ENCODE measurements at regions not wholly inside any gene's neighbourhood (a gene's known extent, or its start where the extent isn't known, plus 50 kb on each side); places are given as distances from the start of the nearest gene placed in this dataset.

DNA sequence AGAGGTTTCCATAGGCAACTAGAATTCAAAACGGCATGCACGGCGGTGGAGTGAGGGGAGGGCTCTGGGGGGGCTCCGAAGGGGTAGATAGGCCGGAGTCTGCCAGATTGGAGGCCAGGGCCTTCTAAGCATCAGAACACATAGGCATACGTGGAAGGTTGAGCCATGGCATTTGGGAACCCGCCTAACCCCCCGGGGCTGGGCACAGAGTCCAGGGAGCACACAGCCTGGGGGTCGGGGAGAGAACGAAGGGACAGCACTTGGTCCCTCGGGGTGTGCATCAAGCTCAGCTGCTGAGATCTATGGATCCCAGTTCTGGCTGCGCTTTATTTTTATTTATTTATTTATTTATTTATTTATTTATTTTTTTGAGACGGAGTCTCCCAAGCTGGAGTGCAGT, 89.4 kb upstream of the TNS3 start:
- no peaks in the 10 kb centered on the region for H3K27me3 ChIP-seq (ENCODE audit: insufficient read depth, low read length)
- Mint-ChIP-seq H3K27ac (no peak overlapping the region), H3K9me3 (no peaks in the 10 kb centered on the region), H3K27me3 (no peaks in the 10 kb centered on the region), H3K36me3 (no peaks in the 10 kb centered on the region), H3K4me1 (no peaks in the 10 kb centered on the region), H3K4me3 (no peak overlapping the region)
- CTCF ChIA-PET (ENCODE audit: partially characterized antibody) = no interaction called here
- H3K4me3 ChIP-seq (ENCODE audit: low read length in 2 of 2) = no peak overlapping the region
- POLR2A ChIA-PET (ENCODE audit: partially characterized antibody) = no interaction called here
- DNase-seq = no peak
- H3K9me3 ChIP-seq (ENCODE audit: control insufficient read depth in 1 of 2, low read length in 2 of 2) = no peaks in the 10 kb centered on the region
- no peaks in the 10 kb centered on the region for H3K36me3 ChIP-seq (ENCODE audit: insufficient read depth, low read length)
- intact Hi-C loops (cut with micrococcal nuclease) = no loop called here
- H3K27ac ChIP-seq (ENCODE audit: low read depth, low read length) = no peak overlapping the region
- H3K4me1 ChIP-seq (ENCODE audit: insufficient read depth, low read length) = no peaks in the 10 kb centered on the region

DNA sequence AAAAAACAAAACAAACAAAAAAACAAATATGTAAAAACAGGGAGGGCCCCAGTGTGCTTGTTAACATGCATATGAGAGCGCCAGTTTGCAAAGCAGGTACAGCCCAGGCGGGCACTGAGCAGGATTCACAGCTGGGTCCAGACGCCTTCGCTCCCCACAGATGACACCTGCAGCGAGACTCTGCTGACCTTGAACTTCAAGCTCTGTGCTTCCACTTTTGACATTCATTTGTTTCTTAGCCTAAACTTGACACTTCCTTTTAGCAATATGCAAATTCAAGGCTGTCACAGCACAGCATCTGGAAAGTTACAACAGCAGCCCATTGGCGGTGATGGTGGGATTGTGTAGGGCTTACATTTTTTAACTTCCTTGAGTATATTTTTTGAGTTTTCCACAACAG, 88.8 kb upstream of the TNS3 start:
- H3K27me3 Mint-ChIP-seq = peaks cover 0 to 2% of the 10 kb centered on the region in 2 donors
- Histone ChIP-seq H3K4me3 (ENCODE audit: low read length in 2 of 2) (no peak overlapping the region), H3K36me3 (ENCODE audit: insufficient read depth, low read length) (no peaks in the 10 kb centered on the region), H3K27me3 (ENCODE audit: insufficient read depth, low read length) (no peaks in the 10 kb centered on the region), H3K27ac (ENCODE audit: low read depth, low read length) (no peak overlapping the region), H3K4me1 (ENCODE audit: insufficient read depth, low read length) (no peaks in the 10 kb centered on the region), H3K9me3 (ENCODE audit: control insufficient read depth in 1 of 2, low read length in 2 of 2) (no peaks in the 10 kb centered on the region)
- H3K9me3 Mint-ChIP-seq = no peaks in the 10 kb centered on the region
- H3K4me3 Mint-ChIP-seq = no peak overlapping the region
- CTCF ChIA-PET (ENCODE audit: partially characterized antibody) = no interaction called here
- no peaks in the 10 kb centered on the region for H3K36me3 Mint-ChIP-seq
- POLR2A ChIA-PET (ENCODE audit: partially characterized antibody) = no interaction called here
- no peak overlapping the region for H3K27ac Mint-ChIP-seq
- no peaks in the 10 kb centered on the region for H3K4me1 Mint-ChIP-seq
- no peak for DNase-seq
- intact Hi-C loops (cut with micrococcal nuclease) = no loop called here

DNA sequence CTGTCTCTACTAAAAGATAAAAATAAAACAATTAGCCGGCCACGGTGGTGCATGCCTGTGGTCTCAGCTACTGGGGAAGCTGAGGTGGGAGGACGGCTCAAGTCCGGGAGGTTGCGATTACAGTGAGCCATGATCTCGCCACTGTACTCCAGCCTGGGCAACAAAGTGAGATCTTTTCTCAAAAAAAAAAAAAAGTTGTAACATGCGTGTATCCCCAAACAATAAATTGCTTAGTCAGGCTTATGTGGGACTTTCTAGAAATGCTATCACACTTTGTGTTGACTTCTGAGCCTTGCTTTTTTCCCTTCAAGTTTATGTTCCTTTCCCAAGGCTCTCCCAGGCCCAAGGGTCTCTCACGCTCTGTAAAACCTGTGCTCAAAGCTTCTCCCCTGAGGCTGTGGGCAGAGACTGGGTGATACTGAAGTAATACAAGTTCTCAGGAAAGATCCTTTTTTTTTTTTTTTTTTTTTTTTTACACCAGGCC, 88.0 kb upstream of the TNS3 start:
- H3K9me3 ChIP-seq (ENCODE audit: control insufficient read depth in 1 of 2, low read length in 2 of 2) = no peaks in the 10 kb centered on the region
- no peaks in the 10 kb centered on the region for H3K4me1 Mint-ChIP-seq
- H3K27me3 Mint-ChIP-seq = peaks cover 0 to 2% of the 10 kb centered on the region in 2 donors
- no peak for DNase-seq
- H3K27ac Mint-ChIP-seq = no peak overlapping the region
- H3K4me3 ChIP-seq (ENCODE audit: low read length in 2 of 2) = no peak overlapping the region
- ChIA-PET CTCF (ENCODE audit: partially characterized antibody) (no interaction called here), POLR2A (ENCODE audit: partially characterized antibody) (no interaction called here)
- intact Hi-C loops (cut with micrococcal nuclease) = no loop called here
- H3K4me1 ChIP-seq (ENCODE audit: insufficient read depth, low read length) = no peaks in the 10 kb centered on the region
- no peak overlapping the region for H3K27ac ChIP-seq (ENCODE audit: low read depth, low read length)
- H3K27me3 ChIP-seq (ENCODE audit: insufficient read depth, low read length) = no peaks in the 10 kb centered on the region
- H3K36me3 ChIP-seq (ENCODE audit: insufficient read depth, low read length) = no peaks in the 10 kb centered on the region
- no peaks in the 10 kb centered on the region for H3K9me3 Mint-ChIP-seq
- no peak overlapping the region for H3K4me3 Mint-ChIP-seq
- H3K36me3 Mint-ChIP-seq = no peaks in the 10 kb centered on the region

DNA sequence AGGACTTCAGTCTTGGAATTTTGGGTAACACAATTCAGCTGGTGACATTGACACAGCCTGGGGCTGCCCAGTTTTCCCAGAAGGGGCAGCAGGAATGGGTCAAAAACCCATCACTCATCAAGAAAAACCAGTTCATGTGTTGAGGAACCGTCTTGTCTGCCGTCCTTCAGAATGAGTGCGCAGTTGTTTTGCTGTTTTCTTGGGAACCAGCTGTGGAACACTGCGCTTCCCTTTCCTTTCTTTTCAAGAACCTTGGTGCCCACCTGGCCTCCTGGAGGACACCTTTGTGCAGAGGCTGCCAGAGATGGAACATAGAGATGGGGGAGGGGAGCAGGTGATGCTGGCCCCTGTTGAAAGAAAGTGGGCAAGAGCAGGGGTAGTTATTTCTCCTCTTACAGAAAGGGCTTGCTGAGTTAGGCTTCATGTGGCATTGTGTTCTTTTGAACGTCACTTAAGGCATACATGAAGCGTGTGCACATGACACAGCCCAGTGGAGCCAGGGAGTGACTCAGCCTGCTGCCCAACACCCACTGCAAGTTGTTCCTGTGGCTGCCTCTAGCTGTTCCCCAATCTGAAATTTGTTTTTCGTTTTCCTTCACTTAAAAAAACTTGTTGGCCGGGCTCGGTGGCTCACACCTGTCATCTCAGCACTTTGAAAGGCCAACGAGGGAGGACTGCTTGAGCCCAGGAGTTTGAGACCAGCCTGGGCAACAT, 87.4 kb upstream of the TNS3 start:
- no peak overlapping the region for H3K27ac ChIP-seq (ENCODE audit: low read depth, low read length)
- no peaks in the 10 kb centered on the region for H3K4me1 ChIP-seq (ENCODE audit: insufficient read depth, low read length)
- no peaks in the 10 kb centered on the region for H3K4me1 Mint-ChIP-seq
- H3K9me3 Mint-ChIP-seq = no peaks in the 10 kb centered on the region
- intact Hi-C loops (cut with micrococcal nuclease) = no loop called here
- ChIA-PET POLR2A (ENCODE audit: partially characterized antibody) (no interaction called here), CTCF (ENCODE audit: partially characterized antibody) (no interaction called here)
- no peaks in the 10 kb centered on the region for H3K36me3 Mint-ChIP-seq
- no peaks in the 10 kb centered on the region for H3K36me3 ChIP-seq (ENCODE audit: insufficient read depth, low read length)
- peaks cover 0 to 2% of the 10 kb centered on the region in 2 donors for H3K27me3 Mint-ChIP-seq
- no peaks in the 10 kb centered on the region for H3K9me3 ChIP-seq (ENCODE audit: control insufficient read depth in 1 of 2, low read length in 2 of 2)
- H3K27ac Mint-ChIP-seq = no peak overlapping the region
- no peaks in the 10 kb centered on the region for H3K27me3 ChIP-seq (ENCODE audit: insufficient read depth, low read length)
- H3K4me3 Mint-ChIP-seq = no peak overlapping the region
- H3K4me3 ChIP-seq (ENCODE audit: low read length in 2 of 2) = no peak overlapping the region
- DNase-seq = no peak

DNA sequence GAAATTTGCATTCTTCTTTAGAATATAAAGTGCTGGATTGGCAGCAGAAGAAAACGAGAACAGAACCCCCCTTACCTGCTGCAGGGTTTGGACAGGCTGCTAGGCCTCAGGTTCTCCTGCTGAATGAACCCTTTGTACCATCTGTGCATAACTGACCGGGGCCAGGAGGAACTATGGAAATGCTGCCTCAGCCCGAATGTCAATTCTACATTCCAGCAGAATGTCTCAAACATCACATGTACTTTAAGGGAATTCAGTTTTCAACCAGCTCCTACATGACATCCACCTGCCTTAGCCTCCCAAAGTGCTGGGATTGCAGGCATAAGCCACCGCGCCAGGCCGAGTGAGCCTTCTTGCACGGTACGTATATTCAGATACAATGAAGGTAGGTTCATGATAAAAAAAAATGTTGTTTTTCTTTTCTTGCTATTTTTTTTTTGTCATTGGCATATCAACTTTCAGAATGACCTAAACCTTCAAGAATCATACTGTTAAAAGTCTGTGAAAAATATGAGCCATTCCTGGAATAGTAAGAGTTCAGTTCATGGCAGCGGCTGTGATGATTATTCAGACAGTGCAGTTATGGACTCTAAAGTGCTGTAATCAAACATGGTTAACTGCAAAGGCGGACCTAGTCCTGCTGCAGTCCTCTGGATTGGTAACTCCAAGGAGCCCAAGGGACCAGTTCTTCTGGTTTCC, 84.4 kb upstream of the TNS3 start:
- no peak overlapping the region for H3K4me3 Mint-ChIP-seq
- no peak for DNase-seq
- no peak overlapping the region for H3K4me3 ChIP-seq (ENCODE audit: low read length in 2 of 2)
- intact Hi-C loops (cut with micrococcal nuclease) = no loop called here
- H3K36me3 Mint-ChIP-seq = no peaks in the 10 kb centered on the region
- ChIA-PET CTCF (ENCODE audit: partially characterized antibody) (no interaction called here), POLR2A (ENCODE audit: partially characterized antibody) (no interaction called here)
- no peak overlapping the region for H3K27ac Mint-ChIP-seq
- H3K36me3 ChIP-seq (ENCODE audit: insufficient read depth, low read length) = no peaks in the 10 kb centered on the region
- H3K27ac ChIP-seq (ENCODE audit: low read depth, low read length) = no peak overlapping the region
- no peaks in the 10 kb centered on the region for H3K27me3 ChIP-seq (ENCODE audit: insufficient read depth, low read length)
- no peaks in the 10 kb centered on the region for H3K9me3 Mint-ChIP-seq
- no peaks in the 10 kb centered on the region for H3K4me1 ChIP-seq (ENCODE audit: insufficient read depth, low read length)
- H3K4me1 Mint-ChIP-seq = no peaks in the 10 kb centered on the region
- peaks cover 0 to 2% of the 10 kb centered on the region in 2 donors for H3K27me3 Mint-ChIP-seq
- H3K9me3 ChIP-seq (ENCODE audit: control insufficient read depth in 1 of 2, low read length in 2 of 2) = no peaks in the 10 kb centered on the region

DNA sequence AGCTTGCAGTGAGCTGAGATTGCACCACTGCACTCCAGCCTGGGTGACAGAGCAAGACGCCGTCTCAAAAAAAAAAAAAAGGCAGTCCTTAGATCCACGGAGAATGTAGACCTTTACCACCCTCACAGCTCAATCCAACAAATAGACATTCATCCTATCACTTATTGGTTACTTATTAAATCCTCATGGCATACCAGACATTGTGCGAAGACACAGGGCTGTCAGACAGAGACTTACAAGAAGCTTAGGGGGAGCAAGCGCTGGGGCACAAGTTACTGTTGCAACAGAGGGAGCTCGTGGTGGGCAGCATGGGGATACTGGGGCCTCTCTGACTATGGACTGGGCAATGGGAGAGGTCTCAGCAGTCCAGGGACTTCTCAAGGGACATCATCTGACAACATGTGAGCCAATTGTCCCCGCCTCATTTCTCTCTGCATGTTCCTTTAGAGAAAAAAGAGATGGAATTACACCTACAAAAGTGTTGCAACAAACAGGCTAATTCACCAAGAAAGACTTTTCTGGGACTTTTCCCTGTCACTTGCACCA, 82.8 kb upstream of the TNS3 start:
- peaks cover 0 to 2% (median 0%) of the 10 kb centered on the region in 8 donors for H3K9me3 Mint-ChIP-seq
- Histone ChIP-seq H3K27ac (ENCODE audit: low read depth, low read length) (no peak overlapping the region), H3K36me3 (ENCODE audit: insufficient read depth, low read length) (no peaks in the 10 kb centered on the region), H3K4me3 (ENCODE audit: low read length in 2 of 2) (no peak overlapping the region), H3K27me3 (ENCODE audit: insufficient read depth, low read length) (no peaks in the 10 kb centered on the region), H3K9me3 (ENCODE audit: control insufficient read depth in 1 of 2, low read length in 2 of 2) (no peaks in the 10 kb centered on the region), H3K4me1 (ENCODE audit: insufficient read depth, low read length) (no peaks in the 10 kb centered on the region)
- H3K4me3 Mint-ChIP-seq = no peak overlapping the region
- H3K27me3 Mint-ChIP-seq = peaks cover 0 to 2% of the 10 kb centered on the region in 2 donors
- ChIA-PET POLR2A (ENCODE audit: partially characterized antibody) (no interaction called here), CTCF (ENCODE audit: partially characterized antibody) (no interaction called here)
- no peak overlapping the region for H3K27ac Mint-ChIP-seq
- no peaks in the 10 kb centered on the region for H3K36me3 Mint-ChIP-seq
- no peak for DNase-seq
- no peaks in the 10 kb centered on the region for H3K4me1 Mint-ChIP-seq
- intact Hi-C loops (cut with micrococcal nuclease) = no loop called here

DNA sequence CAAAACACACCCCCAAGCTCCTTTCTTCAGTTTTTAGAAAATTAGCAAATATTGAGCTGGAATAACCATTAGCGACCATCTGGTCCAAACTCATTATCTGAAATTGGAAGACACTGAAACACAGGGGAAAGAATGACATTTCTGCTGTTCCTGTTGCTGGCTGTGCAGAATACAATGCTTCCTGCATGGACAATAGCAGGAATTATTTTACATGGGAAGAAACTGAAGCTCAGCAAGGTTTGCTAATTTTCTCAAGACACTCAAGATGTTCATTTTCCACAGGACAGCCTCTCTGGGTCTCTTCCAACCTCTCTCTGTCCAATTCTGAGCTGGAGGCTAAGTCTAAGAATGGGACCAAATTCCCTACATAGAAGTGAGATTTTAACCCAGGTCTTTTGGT, 81.9 kb upstream of the TNS3 start:
- Mint-ChIP-seq H3K4me3 (no peak overlapping the region), H3K36me3 (no peaks in the 10 kb centered on the region), H3K9me3 (peaks cover 0 to 2% (median 0%) of the 10 kb centered on the region in 8 donors), H3K4me1 (no peaks in the 10 kb centered on the region), H3K27me3 (peaks cover 0 to 2% of the 10 kb centered on the region in 2 donors), H3K27ac (no peak overlapping the region)
- Histone ChIP-seq H3K27ac (ENCODE audit: low read depth, low read length) (no peak overlapping the region), H3K4me1 (ENCODE audit: insufficient read depth, low read length) (no peaks in the 10 kb centered on the region), H3K36me3 (ENCODE audit: insufficient read depth, low read length) (no peaks in the 10 kb centered on the region), H3K9me3 (ENCODE audit: control insufficient read depth in 1 of 2, low read length in 2 of 2) (no peaks in the 10 kb centered on the region), H3K27me3 (ENCODE audit: insufficient read depth, low read length) (no peaks in the 10 kb centered on the region), H3K4me3 (ENCODE audit: low read length in 2 of 2) (no peak overlapping the region)
- POLR2A ChIA-PET (ENCODE audit: partially characterized antibody) = no interaction called here
- intact Hi-C loops (cut with micrococcal nuclease) = no loop called here
- CTCF ChIA-PET (ENCODE audit: partially characterized antibody) = no interaction called here
- DNase-seq = no peak
